ENCODE measurements at regions not wholly inside any gene's neighbourhood (a gene's known extent, or its start where the extent isn't known, plus 50 kb on each side); places are given as distances from the start of the nearest gene placed in this dataset.

DNA sequence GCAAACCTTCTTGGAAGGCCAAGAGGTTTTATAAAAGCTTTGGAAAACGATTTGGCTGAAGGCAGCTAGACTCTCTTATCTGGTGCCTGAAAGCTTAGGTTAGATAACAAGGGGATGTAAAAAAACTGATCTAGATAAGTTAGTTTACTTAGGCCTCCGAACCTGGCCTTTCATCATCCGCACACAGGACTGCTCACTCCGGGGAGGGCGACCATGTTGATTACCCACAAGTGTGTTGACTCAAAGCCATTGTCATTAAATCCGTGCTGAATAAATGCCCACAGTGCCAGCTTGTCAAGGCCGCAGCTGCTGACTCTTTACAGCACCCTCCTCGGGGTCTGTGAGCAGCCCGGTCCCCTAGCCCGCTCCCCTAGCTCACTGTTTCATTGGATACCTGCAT, 112.3 kb downstream of the ZFAND4 start:
- peaks cover 9 to 10% of the 10 kb centered on the region in 2 donors for H3K36me3 Mint-ChIP-seq

DNA sequence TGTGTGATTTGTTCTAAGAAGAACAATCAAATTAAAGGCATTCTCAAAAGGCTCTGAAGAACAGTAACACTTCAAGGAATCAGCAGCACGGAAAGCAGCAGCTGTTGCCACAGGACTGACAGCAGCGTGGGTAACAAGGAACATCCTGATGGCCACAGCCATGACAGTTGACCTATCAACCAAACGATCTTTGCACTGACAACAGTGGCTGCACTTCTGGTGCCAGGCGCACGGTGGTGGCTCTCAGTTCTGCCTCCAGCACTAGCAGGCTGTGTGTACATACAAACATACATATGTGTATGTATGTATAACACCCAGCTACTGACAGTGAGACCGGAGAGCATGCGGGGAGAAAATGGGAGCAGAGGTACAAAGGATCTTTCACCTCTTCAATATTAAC, 114.1 kb downstream of the ZFAND4 start:
- peaks cover 3% of the 10 kb centered on the region for H3K79me2 ChIP-seq (ENCODE audit: insufficient read depth, low read length)
- H3K9me3 ChIP-seq (replicated peaks in 1 of 2; ENCODE audit: control insufficient read depth in 1 of 2, insufficient read depth in 1 of 2, low read length in 2 of 2) = no peaks in the 10 kb centered on the region
- H3K9ac ChIP-seq (ENCODE audit: insufficient read depth, low read length, poor library complexity, severe bottlenecking) = no peak overlapping the region
- peak overlapping the region in 1 of 2 donors; percentile 41 for H3K27ac ChIP-seq (ENCODE audit: low read depth in 1 of 2, low read length in 2 of 2)
- Mint-ChIP-seq H3K27ac (peak overlapping the region in 2 of 7 donors; percentile 4 to 19), H3K36me3 (peaks cover 9 to 10% of the 10 kb centered on the region in 2 donors), H3K27me3 (ENCODE audit: low read depth in 3 of 3) (peaks cover 0 to 2% (median 0%) of the 10 kb centered on the region in 3 donors), H3K9me3 (peaks cover 0 to 4% (median 0%) of the 10 kb centered on the region in 7 donors), H3K4me1 (peaks cover 53% of the 10 kb centered on the region), H3K4me3 (no peak overlapping the region)
- DNase-seq = no peak
- peaks cover 34 to 44% of the 10 kb centered on the region in 2 donors for H3K4me1 ChIP-seq (ENCODE audit: control insufficient read depth in 1 of 2, insufficient read depth in 2 of 2, low read length in 2 of 2)
- WGBS (ENCODE audit: insufficient coverage) = 8% methylated on average over 2 of the region's 7 CpGs
- intact Hi-C loops (cut with micrococcal nuclease) = no loop called here
- H4K20me1 ChIP-seq (ENCODE audit: insufficient read depth, low read length) = no peaks in the 10 kb centered on the region
- TF ChIP-seq, protein P1, sequence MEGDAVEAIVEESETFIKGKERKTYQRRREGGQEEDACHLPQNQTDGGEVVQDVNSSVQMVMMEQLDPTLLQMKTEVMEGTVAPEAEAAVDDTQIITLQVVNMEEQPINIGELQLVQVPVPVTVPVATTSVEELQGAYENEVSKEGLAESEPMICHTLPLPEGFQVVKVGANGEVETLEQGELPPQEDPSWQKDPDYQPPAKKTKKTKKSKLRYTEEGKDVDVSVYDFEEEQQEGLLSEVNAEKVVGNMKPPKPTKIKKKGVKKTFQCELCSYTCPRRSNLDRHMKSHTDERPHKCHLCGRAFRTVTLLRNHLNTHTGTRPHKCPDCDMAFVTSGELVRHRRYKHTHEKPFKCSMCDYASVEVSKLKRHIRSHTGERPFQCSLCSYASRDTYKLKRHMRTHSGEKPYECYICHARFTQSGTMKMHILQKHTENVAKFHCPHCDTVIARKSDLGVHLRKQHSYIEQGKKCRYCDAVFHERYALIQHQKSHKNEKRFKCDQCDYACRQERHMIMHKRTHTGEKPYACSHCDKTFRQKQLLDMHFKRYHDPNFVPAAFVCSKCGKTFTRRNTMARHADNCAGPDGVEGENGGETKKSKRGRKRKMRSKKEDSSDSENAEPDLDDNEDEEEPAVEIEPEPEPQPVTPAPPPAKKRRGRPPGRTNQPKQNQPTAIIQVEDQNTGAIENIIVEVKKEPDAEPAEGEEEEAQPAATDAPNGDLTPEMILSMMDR (IDR thresholded peaks at IDR 0.05) = no peak
- no peaks in the 10 kb centered on the region for H3K36me3 ChIP-seq (replicated peaks in 1 of 2; ENCODE audit: control insufficient read depth in 1 of 2, insufficient read depth in 2 of 2, low read length in 2 of 2)
- no peak overlapping the region for H3K4me2 ChIP-seq (replicated peaks; ENCODE audit: extremely low read depth, low read length, poor library complexity, severe bottlenecking)
- H2AFZ ChIP-seq (ENCODE audit: insufficient read depth, low read depth, low read length, poor library complexity, severe bottlenecking) = peak overlapping the region; percentile 55
- H3K27me3 ChIP-seq (ENCODE audit: control insufficient read depth in 2 of 2, insufficient read depth in 2 of 2, low read length in 2 of 2) = no peaks in the 10 kb centered on the region
- H3K4me3 ChIP-seq (replicated peaks in 1 of 3; ENCODE audit: low read depth in 2 of 3, low read length in 3 of 3) = no peak overlapping the region

More for the DNA sequence above, 112.3 kb downstream of the ZFAND4 start:
- Mint-ChIP-seq H3K27me3 (ENCODE audit: low read depth in 3 of 3) (peaks cover 0 to 2% (median 0%) of the 10 kb centered on the region in 3 donors), H3K4me1 (peaks cover 46% of the 10 kb centered on the region), H3K9me3 (peaks cover 0 to 4% (median 0%) of the 10 kb centered on the region in 7 donors), H3K27ac (no peak overlapping the region), H3K4me3 (no peak overlapping the region)
- no peak overlapping the region for H2AFZ ChIP-seq (ENCODE audit: insufficient read depth, low read depth, low read length, poor library complexity, severe bottlenecking)
- H3K9me3 ChIP-seq (replicated peaks in 1 of 2; ENCODE audit: control insufficient read depth in 1 of 2, insufficient read depth in 1 of 2, low read length in 2 of 2) = no peaks in the 10 kb centered on the region
- H3K79me2 ChIP-seq (ENCODE audit: insufficient read depth, low read length) = no peaks in the 10 kb centered on the region
- 96% methylated on average over 10 of the region's 10 CpGs for WGBS (ENCODE audit: insufficient coverage)
- intact Hi-C loops (cut with micrococcal nuclease) = no loop called here
- peaks cover 34 to 42% of the 10 kb centered on the region in 2 donors for H3K4me1 ChIP-seq (ENCODE audit: control insufficient read depth in 1 of 2, insufficient read depth in 2 of 2, low read length in 2 of 2)
- no peak for DNase-seq
- no peak overlapping the region for H3K9ac ChIP-seq (ENCODE audit: insufficient read depth, low read length, poor library complexity, severe bottlenecking)
- H4K20me1 ChIP-seq (ENCODE audit: insufficient read depth, low read length) = peaks cover 3% of the 10 kb centered on the region
- H3K4me3 ChIP-seq (replicated peaks in 1 of 3; ENCODE audit: low read depth in 2 of 3, low read length in 3 of 3) = no peak overlapping the region
- TF ChIP-seq, protein P1 (IDR thresholded peaks at IDR 0.05) = no peak
- no peaks in the 10 kb centered on the region for H3K27me3 ChIP-seq (ENCODE audit: control insufficient read depth in 2 of 2, insufficient read depth in 2 of 2, low read length in 2 of 2)
- no peak overlapping the region for H3K4me2 ChIP-seq (replicated peaks; ENCODE audit: extremely low read depth, low read length, poor library complexity, severe bottlenecking)
- H3K36me3 ChIP-seq (replicated peaks in 1 of 2; ENCODE audit: control insufficient read depth in 1 of 2, insufficient read depth in 2 of 2, low read length in 2 of 2) = no peaks in the 10 kb centered on the region
- H3K27ac ChIP-seq (ENCODE audit: low read depth in 1 of 2, low read length in 2 of 2) = no peak overlapping the region
